Osteoblast (primary cell): ENCODE measurements at regions not wholly inside any gene's neighbourhood (a gene's known extent, or its start where the extent isn't known, plus 50 kb on each side); places are given as distances from the start of the nearest gene placed in this dataset.

Experiments
- DNase-seq: peaks from one replicate; pipeline ENCODE4 v3.0.0; 2011; ENCODE audit warnings: low spot score, mixed read lengths; ENCODE audit not compliant: insufficient read length; ENCODE audit errors: missing footprints
- H2AFZ ChIP-seq: 2 replicates; pipeline ENCODE4 v1.6.0; 2011; ENCODE audit warnings: mild to moderate bottlenecking, low read length
- H3K27ac ChIP-seq: 2 replicates; pipeline ENCODE4 v1.5.1; 2011; ENCODE audit warnings: mild to moderate bottlenecking, low read depth, low read length, moderate library complexity
- H3K27me3 ChIP-seq: 2 replicates; pipeline ENCODE4 v1.6.0; 2012; ENCODE audit warnings: mild to moderate bottlenecking, control low read depth, inconsistent platforms, low read length, moderate library complexity; ENCODE audit not compliant: insufficient read depth
- H3K36me3 ChIP-seq: 2 replicates; pipeline ENCODE4 v1.5.1; 2011; ENCODE audit warnings: mild to moderate bottlenecking, low read length, control low read depth, moderate library complexity; ENCODE audit not compliant: insufficient read depth
- H3K4me1 ChIP-seq: 2 replicates; pipeline ENCODE4 v1.5.1; 2011; ENCODE audit warnings: mild to moderate bottlenecking, low read length, control low read depth, moderate library complexity; ENCODE audit not compliant: insufficient read depth
- H3K4me2 ChIP-seq: 2 replicates; pipeline ENCODE4 v1.6.0; 2011; ENCODE audit warnings: mild to moderate bottlenecking, low read length; ENCODE audit not compliant: insufficient read depth
- H3K4me3 ChIP-seq: fragments of 200-600 bp; sonication (generic); 3 replicates; pipeline ENCODE4 v1.5.1; 2012; ENCODE audit warnings: mild to moderate bottlenecking, low read length, inconsistent platforms; ENCODE audit not compliant: insufficient read depth
- H3K79me2 ChIP-seq: 2 replicates; pipeline ENCODE4 v1.6.0; 2012; ENCODE audit warnings: mild to moderate bottlenecking, low read length, control low read depth, inconsistent platforms; ENCODE audit not compliant: insufficient read depth
- H3K9me3 ChIP-seq: 2 replicates; pipeline ENCODE4 v1.5.1; 2011; ENCODE audit warnings: low read depth, low read length, control low read depth
- H4K20me1 ChIP-seq: 2 replicates; pipeline ENCODE4 v1.6.0; 2012; ENCODE audit warnings: mild to moderate bottlenecking, low read length, control low read depth; ENCODE audit not compliant: insufficient read depth
- TF ChIP-seq, protein P1 (sequence below): IDR thresholded peaks from 2 replicates; pipeline ENCODE4 v1.5.1; 2011; ENCODE audit warnings: mild to moderate bottlenecking, low read depth, low read length, moderate library complexity; ENCODE audit errors: extremely low read depth

- Histone ChIP-seq H3K27ac (no peak overlapping the region), H3K4me2 (no peak overlapping the region), H3K36me3 (no peaks in the 10 kb centered on the region), H2AFZ (no peak overlapping the region), H3K4me1 (no peaks in the 10 kb centered on the region), H3K9me3 (no peaks in the 10 kb centered on the region), H3K79me2 (no peaks in the 10 kb centered on the region), H3K4me3 (no peak overlapping the region), H3K27me3 (no peaks in the 10 kb centered on the region), H4K20me1 (no peaks in the 10 kb centered on the region)
- DNase-seq, result no peak
- TF ChIP-seq, protein P1, sequence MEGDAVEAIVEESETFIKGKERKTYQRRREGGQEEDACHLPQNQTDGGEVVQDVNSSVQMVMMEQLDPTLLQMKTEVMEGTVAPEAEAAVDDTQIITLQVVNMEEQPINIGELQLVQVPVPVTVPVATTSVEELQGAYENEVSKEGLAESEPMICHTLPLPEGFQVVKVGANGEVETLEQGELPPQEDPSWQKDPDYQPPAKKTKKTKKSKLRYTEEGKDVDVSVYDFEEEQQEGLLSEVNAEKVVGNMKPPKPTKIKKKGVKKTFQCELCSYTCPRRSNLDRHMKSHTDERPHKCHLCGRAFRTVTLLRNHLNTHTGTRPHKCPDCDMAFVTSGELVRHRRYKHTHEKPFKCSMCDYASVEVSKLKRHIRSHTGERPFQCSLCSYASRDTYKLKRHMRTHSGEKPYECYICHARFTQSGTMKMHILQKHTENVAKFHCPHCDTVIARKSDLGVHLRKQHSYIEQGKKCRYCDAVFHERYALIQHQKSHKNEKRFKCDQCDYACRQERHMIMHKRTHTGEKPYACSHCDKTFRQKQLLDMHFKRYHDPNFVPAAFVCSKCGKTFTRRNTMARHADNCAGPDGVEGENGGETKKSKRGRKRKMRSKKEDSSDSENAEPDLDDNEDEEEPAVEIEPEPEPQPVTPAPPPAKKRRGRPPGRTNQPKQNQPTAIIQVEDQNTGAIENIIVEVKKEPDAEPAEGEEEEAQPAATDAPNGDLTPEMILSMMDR, result no peak
Observed at GRCh38 chr6:54998576-54998975, 152.0 kb downstream of the FAM83B start.

DNA sequence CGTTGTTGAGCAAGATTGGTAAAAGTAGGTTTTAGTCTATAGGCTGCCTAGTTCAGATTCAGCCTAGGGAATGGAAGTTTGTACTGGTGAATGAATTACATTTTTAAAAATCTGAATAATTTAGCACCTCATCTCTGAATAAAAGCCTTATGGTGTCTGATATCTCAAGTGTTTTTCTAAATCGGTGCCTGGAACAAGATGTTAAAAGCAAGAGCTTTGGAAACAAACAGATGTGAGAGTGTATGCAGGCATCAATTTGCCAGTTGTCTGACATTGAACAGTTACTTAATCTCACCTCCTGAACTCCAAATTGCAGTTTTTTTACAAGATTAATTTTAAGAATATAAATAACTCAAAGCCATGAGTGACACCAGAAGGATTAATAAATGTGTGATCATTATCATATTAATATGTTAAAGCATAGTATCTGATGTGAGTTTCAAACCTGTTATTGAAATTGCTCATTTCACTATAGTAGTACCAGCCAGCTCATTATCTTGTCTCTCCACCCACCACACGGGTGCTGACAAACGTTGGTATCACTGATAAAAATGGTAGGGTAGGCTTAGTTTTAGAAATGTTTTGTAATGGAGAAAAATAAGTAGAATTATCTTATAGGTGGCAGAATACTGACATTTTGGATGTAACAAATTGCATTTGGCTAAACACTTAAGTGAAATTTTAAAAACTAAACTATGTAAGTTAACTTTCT is 157.3 kb downstream of the FAM83B start:
- H3K4me1 ChIP-seq, result no peaks in the 10 kb centered on the region
- no peaks in the 10 kb centered on the region for H3K79me2 ChIP-seq
- DNase-seq, result no peak
- H3K36me3 ChIP-seq, result no peaks in the 10 kb centered on the region
- H3K27ac ChIP-seq, result no peak overlapping the region
- H3K4me3 ChIP-seq, result no peak overlapping the region
- H3K4me2 ChIP-seq, result no peak overlapping the region
- no peaks in the 10 kb centered on the region for H3K9me3 ChIP-seq
- H3K27me3 ChIP-seq, result no peaks in the 10 kb centered on the region
- TF ChIP-seq, protein P1, result no peak
- no peak overlapping the region for H2AFZ ChIP-seq
- no peaks in the 10 kb centered on the region for H4K20me1 ChIP-seq

DNA sequence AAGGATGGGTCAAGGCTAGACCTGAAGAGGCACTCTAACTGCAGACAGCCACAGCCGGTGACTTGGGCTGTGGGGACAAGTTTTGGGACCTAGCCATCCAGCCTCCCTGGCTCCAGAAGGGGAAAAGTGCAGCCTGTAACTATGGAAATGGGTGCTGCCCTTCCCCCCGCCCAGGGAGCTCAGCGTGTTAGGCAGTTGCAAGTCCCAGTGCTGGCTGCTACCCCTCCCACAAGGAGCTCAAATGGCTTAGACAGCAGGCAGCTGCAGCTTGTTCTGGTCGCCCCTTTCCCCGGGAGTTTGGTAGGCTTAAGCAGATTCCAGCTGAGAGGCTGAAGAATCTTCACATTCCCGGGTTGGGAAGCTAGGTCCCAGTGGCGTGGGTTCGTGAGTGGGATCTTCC is 162.6 kb downstream of the FAM83B start:
- peak; percentile 35 for DNase-seq
- H2AFZ ChIP-seq, result no peak overlapping the region
- H3K36me3 ChIP-seq, result no peaks in the 10 kb centered on the region
- H3K4me3 ChIP-seq, result no peak overlapping the region
- no peak overlapping the region for H3K27ac ChIP-seq
- no peaks in the 10 kb centered on the region for H3K79me2 ChIP-seq
- H4K20me1 ChIP-seq, result no peaks in the 10 kb centered on the region
- no peak overlapping the region for H3K4me2 ChIP-seq
- no peaks in the 10 kb centered on the region for H3K4me1 ChIP-seq
- H3K27me3 ChIP-seq, result no peaks in the 10 kb centered on the region
- TF ChIP-seq, protein P1, result no peak
- H3K9me3 ChIP-seq, result no peaks in the 10 kb centered on the region

DNA sequence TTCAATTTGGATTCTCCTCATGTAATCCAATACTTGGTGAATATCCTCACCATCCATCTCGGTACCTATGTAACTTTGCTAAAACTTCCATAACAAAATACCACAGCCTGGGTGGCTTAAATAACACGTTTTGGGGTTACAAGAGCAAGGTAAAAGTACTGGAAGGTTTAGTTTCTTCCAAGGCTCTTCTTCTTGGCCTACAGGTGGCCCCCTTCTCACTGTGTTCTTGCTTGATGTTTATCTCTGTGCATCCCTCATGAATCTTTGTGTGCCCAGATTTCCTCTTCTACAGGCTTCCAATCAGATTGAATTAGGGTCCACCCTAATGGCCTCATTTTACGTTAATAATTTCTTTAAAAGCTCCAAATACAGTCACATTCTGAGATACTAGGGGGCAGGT is 163.3 kb upstream of the HCRTR2 start:
- H3K36me3 ChIP-seq, result no peaks in the 10 kb centered on the region
- H3K27ac ChIP-seq, result no peak overlapping the region
- H2AFZ ChIP-seq, result no peak overlapping the region
- no peaks in the 10 kb centered on the region for H3K27me3 ChIP-seq
- no peak for DNase-seq
- H3K9me3 ChIP-seq, result no peaks in the 10 kb centered on the region
- no peak overlapping the region for H3K4me3 ChIP-seq
- TF ChIP-seq, protein P1, result no peak
- H3K79me2 ChIP-seq, result no peaks in the 10 kb centered on the region
- H3K4me1 ChIP-seq, result no peaks in the 10 kb centered on the region
- no peak overlapping the region for H3K4me2 ChIP-seq
- no peaks in the 10 kb centered on the region for H4K20me1 ChIP-seq
